Spleen (tissue), 11 donors: ENCODE measurements at regions not wholly inside any gene's neighbourhood (a gene's known extent, or its start where the extent isn't known, plus 50 kb on each side); places are given as distances from the start of the nearest gene placed in this dataset.

ENCODE experiments used
- DNase-seq: peaks from one replicate; pipeline ENCODE4 v3.0.0-alpha.2; 2020
- H3K27ac ChIP-seq, 8 donors: fragments of 200-600 bp; sonication (generic) in 7 of 8; 1 replicate in 4 of 8; 2 replicates in 4 of 8; pipeline versions ENCODE4 v1.5.0 to v1.8.0; 2016 to 2021; ENCODE audit warnings: inconsistent platforms in 4 of 8, mild to moderate bottlenecking in 4 of 8, moderate library complexity in 1 of 8
- H3K27me3 ChIP-seq, 7 donors: fragments of 200-600 bp; sonication (generic) in 6 of 7; replicated peaks in 1 of 7; 1 replicate in 4 of 7; 2 replicates in 3 of 7; pipeline versions ENCODE4 v1.5.0 to v1.8.0; 2016 to 2021; ENCODE audit warnings: inconsistent platforms in 3 of 7, mild to moderate bottlenecking in 1 of 7
- H3K36me3 ChIP-seq, 6 donors: fragments of 200-600 bp; sonication (generic) in 5 of 6; 1 replicate in 4 of 6; 2 replicates in 2 of 6; pipeline versions ENCODE4 v1.5.0 to v1.8.0; 2016 to 2021; ENCODE audit warnings: inconsistent platforms in 2 of 6
- H3K4me1 ChIP-seq, 6 donors: fragments of 200-600 bp; sonication (generic) in 5 of 6; 1 replicate in 3 of 6; 2 replicates in 3 of 6; pipeline versions ENCODE4 v1.5.0 to v1.8.0; 2016 to 2021; ENCODE audit warnings: inconsistent platforms in 3 of 6
- H3K4me3 ChIP-seq, 8 donors: fragments of 200-600 bp; sonication (generic) in 7 of 8; 1 replicate in 4 of 8; 2 replicates in 4 of 8; pipeline versions ENCODE4 v1.5.0 to v1.8.0; 2016 to 2021; ENCODE audit warnings: inconsistent platforms in 4 of 8, mild to moderate bottlenecking in 4 of 8, moderate library complexity in 2 of 8
- H3K9me3 ChIP-seq, 8 donors: fragments of 200-600 bp; sonication (generic) in 7 of 8; 1 replicate in 4 of 8; 2 replicates in 4 of 8; pipeline versions ENCODE4 v1.5.0 to v1.8.0; 2016 to 2021; ENCODE audit warnings: inconsistent platforms in 4 of 8
- POLR2A ChIP-seq, 3 donors: fragments of 450-650 bp; IDR thresholded peaks; one replicate each; pipeline ENCODE4 v1.5.1; 2017; ENCODE audit warnings: antibody characterized with exemption in 3 of 3, mild to moderate bottlenecking in 1 of 3
- POLR2AphosphoS5 ChIP-seq, 3 donors: sonication (generic); formaldehyde crosslinking; IDR thresholded peaks; one replicate each; pipeline ENCODE4 v1.5.1; 2017; ENCODE audit warnings: antibody characterized with exemption in 3 of 3
- WGBS, 5 donors: extraction: QIAGEN DNeasy Blood & Tissue Kit in 3 of 5; methylation state at CpG; one replicate each; pipeline versions ENCODE4 v1.1.5 to v1.1.7; 2013 to 2018; 5-methylcytosine and 5-hydroxymethylcytosine counted together
- intact Hi-C: fragments of 100-400 bp; cut with DNase I; formaldehyde crosslinking; loops from one replicate; pipeline ENCODE4 v1.15.0; 2023; ENCODE audit warnings: low total_unique reads
- TF ChIP-seq, protein P1 (sequence below), 11 experiments: fragments of 200-600 bp in 7 of 11; fragments of 450-650 bp in 4 of 11; sonication (generic) in 4 of 11; IDR thresholded peaks in 8 of 11; conservative IDR thresholded peaks in 3 of 11; 1 replicate in 7 of 11; 2 replicates in 4 of 11; pipeline versions ENCODE4 v1.4.0 to v1.8.0; 2016 to 2021; ENCODE audit warnings: antibody characterized with exemption in 11 of 11, inconsistent platforms in 4 of 11, mild to moderate bottlenecking in 1 of 11
- donor health status: healthy with polysubstance abuse.
- donor health status: DM: no; HTN: no; CAD: no; lungs with moderate emphysema.
- donor health status: DM: no; HTN: no; CAD: no.
- donor health status: Bipolar disorder and iron deficiency.
- donor health status: healthy.
- donor health status: DM: no; HTN: no; CAD: no.
- donor health status: DM: yes; HTN: yes; CAD: no.

GRCh38 chr17:36833279-36833678, 104.0 kb upstream of the LHX1 start:
- Histone ChIP-seq H3K4me3 (no peak overlapping the region), H3K4me1 (no peaks in the 10 kb centered on the region), H3K36me3 (no peaks in the 10 kb centered on the region), H3K9me3 (peaks cover 0 to 3% (median 0%) of the 10 kb centered on the region in 8 donors), H3K27ac (no peak overlapping the region), H3K27me3 (peaks cover 0 to 7% (median 0%) of the 10 kb centered on the region in 7 donors)
- peak; percentile 19 for DNase-seq
- no peak for TF ChIP-seq POLR2AphosphoS5 (IDR thresholded peaks at IDR 0.05)
- no peak for TF ChIP-seq POLR2A (IDR thresholded peaks at IDR 0.05)
- TF ChIP-seq, protein P1, sequence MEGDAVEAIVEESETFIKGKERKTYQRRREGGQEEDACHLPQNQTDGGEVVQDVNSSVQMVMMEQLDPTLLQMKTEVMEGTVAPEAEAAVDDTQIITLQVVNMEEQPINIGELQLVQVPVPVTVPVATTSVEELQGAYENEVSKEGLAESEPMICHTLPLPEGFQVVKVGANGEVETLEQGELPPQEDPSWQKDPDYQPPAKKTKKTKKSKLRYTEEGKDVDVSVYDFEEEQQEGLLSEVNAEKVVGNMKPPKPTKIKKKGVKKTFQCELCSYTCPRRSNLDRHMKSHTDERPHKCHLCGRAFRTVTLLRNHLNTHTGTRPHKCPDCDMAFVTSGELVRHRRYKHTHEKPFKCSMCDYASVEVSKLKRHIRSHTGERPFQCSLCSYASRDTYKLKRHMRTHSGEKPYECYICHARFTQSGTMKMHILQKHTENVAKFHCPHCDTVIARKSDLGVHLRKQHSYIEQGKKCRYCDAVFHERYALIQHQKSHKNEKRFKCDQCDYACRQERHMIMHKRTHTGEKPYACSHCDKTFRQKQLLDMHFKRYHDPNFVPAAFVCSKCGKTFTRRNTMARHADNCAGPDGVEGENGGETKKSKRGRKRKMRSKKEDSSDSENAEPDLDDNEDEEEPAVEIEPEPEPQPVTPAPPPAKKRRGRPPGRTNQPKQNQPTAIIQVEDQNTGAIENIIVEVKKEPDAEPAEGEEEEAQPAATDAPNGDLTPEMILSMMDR (IDR thresholded peaks at IDR 0.05 in 8 of 11, conservative IDR thresholded peaks at IDR 0.05 in 3 of 11), result no peak
- WGBS, 5 donors, result 50 to 100% (median 96%) methylated on average over 1 of the region's 1 CpG
- intact Hi-C loops, result no loop called here

GRCh38 chr17:36835036-36835435, 102.2 kb upstream of the LHX1 start:
- Histone ChIP-seq H3K4me3 (no peak overlapping the region), H3K9me3 (peaks cover 0 to 3% (median 0%) of the 10 kb centered on the region in 8 donors), H3K27me3 (peaks cover 0 to 13% (median 0%) of the 10 kb centered on the region in 7 donors), H3K4me1 (no peaks in the 10 kb centered on the region), H3K36me3 (no peaks in the 10 kb centered on the region), H3K27ac (no peak overlapping the region)
- DNase-seq, result no peak
- intact Hi-C loops, result no loop called here
- 66 to 94% (median 81%) methylated on average over 4 of the region's 4 CpGs for WGBS, 5 donors
- TF ChIP-seq POLR2A (IDR thresholded peaks at IDR 0.05) (no peak), POLR2AphosphoS5 (IDR thresholded peaks at IDR 0.05) (no peak)
- TF ChIP-seq, protein P1 (IDR thresholded peaks at IDR 0.05 in 8 of 11, conservative IDR thresholded peaks at IDR 0.05 in 3 of 11), result no peak

GRCh38 chr17:36837195-36837938, 99.9 kb upstream of the LHX1 start:
- no peaks in the 10 kb centered on the region for H3K36me3 ChIP-seq
- no peaks in the 10 kb centered on the region for H3K4me1 ChIP-seq
- peaks cover 0 to 3% (median 0%) of the 10 kb centered on the region in 8 donors for H3K9me3 ChIP-seq
- 54 to 63% (median 61%) methylated on average over 14 of the region's 14 CpGs for WGBS, 5 donors
- intact Hi-C loops, result no loop called here
- no peak overlapping the region for H3K27ac ChIP-seq
- H3K27me3 ChIP-seq, result peaks cover 0 to 23% (median 0%) of the 10 kb centered on the region in 7 donors
- TF ChIP-seq, protein P1 (IDR thresholded peaks at IDR 0.05 in 8 of 11, conservative IDR thresholded peaks at IDR 0.05 in 3 of 11), result no peak
- TF ChIP-seq POLR2A (IDR thresholded peaks at IDR 0.05) (no peak), POLR2AphosphoS5 (IDR thresholded peaks at IDR 0.05) (no peak)
- DNase-seq, result no peak
- no peak overlapping the region for H3K4me3 ChIP-seq

DNA sequence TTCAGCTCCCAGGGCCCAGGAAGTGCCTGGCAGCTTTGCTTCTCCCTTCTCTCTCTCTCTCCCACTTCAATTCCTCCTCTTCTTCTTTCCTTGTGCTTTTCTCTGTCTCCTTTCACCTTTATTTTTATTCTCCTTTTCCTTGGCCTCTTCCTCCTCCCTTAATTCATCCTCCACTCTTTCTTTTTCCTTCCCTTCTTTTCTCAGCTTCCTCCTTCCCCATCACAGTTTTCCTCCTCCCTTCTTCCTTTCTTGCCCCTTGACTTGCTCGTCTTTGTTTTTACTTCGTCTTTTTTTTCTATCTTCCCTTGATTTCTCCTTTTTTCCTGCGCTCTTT, 99.4 kb upstream of the LHX1 start:
- intact Hi-C loops, result no loop called here
- Histone ChIP-seq H3K27ac (no peak overlapping the region), H3K27me3 (peaks cover 0 to 28% (median 0%) of the 10 kb centered on the region in 7 donors), H3K9me3 (peaks cover 0 to 3% (median 0%) of the 10 kb centered on the region in 8 donors), H3K36me3 (no peaks in the 10 kb centered on the region), H3K4me3 (no peak overlapping the region), H3K4me1 (no peaks in the 10 kb centered on the region)
- no peak for TF ChIP-seq POLR2A (IDR thresholded peaks at IDR 0.05)
- TF ChIP-seq, protein P1 (IDR thresholded peaks at IDR 0.05 in 8 of 11, conservative IDR thresholded peaks at IDR 0.05 in 3 of 11), result no peak
- no peak for TF ChIP-seq POLR2AphosphoS5 (IDR thresholded peaks at IDR 0.05)
- WGBS, 5 donors, result 63 to 73% (median 70%) methylated on average over 3 of the region's 3 CpGs
- no peak for DNase-seq
